HFF-Myc (cell line): ENCODE measurements at regions not wholly inside any gene's neighbourhood (a gene's known extent, or its start where the extent isn't known, plus 50 kb on each side); places are given as distances from the start of the nearest gene placed in this dataset.

Experiments used
- DNase-seq: peaks from one replicate; pipeline ENCODE4 v3.0.0-alpha.2; 2011; ENCODE audit warnings: low read depth; ENCODE audit errors: extremely low read depth
- H3K4me3 ChIP-seq: replicated peaks from 2 replicates; pipeline ENCODE4 v1.5.1; 2011; ENCODE audit warnings: low read depth, mild to moderate bottlenecking, control low read depth, low read length
- CTCF ChIP-seq: IDR thresholded peaks from 2 replicates; pipeline ENCODE4 v1.5.1; 2012; ENCODE audit warnings: mild to moderate bottlenecking, low read depth, low read length, control low read depth; ENCODE audit errors: missing control alignments

- DNase-seq: no peak
- TF ChIP-seq CTCF: no peak
- no peak overlapping the region for H3K4me3 ChIP-seq
These were observed 193.8 kb downstream of the GADD45G start for GRCh38 chr9:89798547-89799120.

GRCh38 chr9:89799221-89799620 is 194.4 kb downstream of the GADD45G start:
- DNase-seq: no peak
- no peak for TF ChIP-seq CTCF

GRCh38 chr9:89799766-89800165 is 195.0 kb downstream of the GADD45G start:
- TF ChIP-seq CTCF: no peak
- no peak for DNase-seq
- no peak overlapping the region for H3K4me3 ChIP-seq

More at GRCh38 chr9:89799221-89799620, 194.4 kb downstream of the GADD45G start:
- H3K4me3 ChIP-seq: no peak overlapping the region

GRCh38 chr9:89801341-89801740 is 196.5 kb downstream of the GADD45G start:
- no peak for TF ChIP-seq CTCF
- no peak for DNase-seq
- no peak overlapping the region for H3K4me3 ChIP-seq

- DNase-seq: no peak
- no peak overlapping the region for H3K4me3 ChIP-seq
- no peak for TF ChIP-seq CTCF
These were observed 197.2 kb downstream of the GADD45G start for GRCh38 chr9:89801742-89802670.

- no peak overlapping the region for H3K4me3 ChIP-seq
- DNase-seq: no peak
- TF ChIP-seq CTCF: no peak
These were observed 198.1 kb downstream of the GADD45G start for GRCh38 chr9:89802781-89803355.
